HepG2 (cell line): ENCODE measurements at regions not wholly inside any gene's neighbourhood (a gene's known extent, or its start where the extent isn't known, plus 50 kb on each side); places are given as distances from the start of the nearest gene placed in this dataset.

Source experiments
- JUND ChIP-seq: sonication (generic); formaldehyde crosslinking; IDR thresholded peaks from 2 replicates; pipeline ENCODE4 v1.8.0; 2022; ENCODE audit warnings: mild to moderate bottlenecking, missing genetic modification reagents
- SRSF4 ChIP-seq: fragments of 200-400 bp; formaldehyde crosslinking; IDR thresholded peaks from one replicate; pipeline ENCODE4 v1.6.1; 2018; ENCODE audit warnings: mild to moderate bottlenecking, low read depth, low read length, moderate library complexity; ENCODE audit not compliant: poor library complexity, severe bottlenecking
- TAF1 ChIP-seq: sonication (generic); formaldehyde crosslinking; IDR thresholded peaks from 2 replicates; pipeline ENCODE4 v1.4.0; 2020; ENCODE audit warnings: missing genetic modification reagents
- ZNF441 ChIP-seq: sonication (generic); formaldehyde crosslinking; IDR thresholded peaks from 2 replicates; pipeline ENCODE4 v1.7.0; 2021; ENCODE audit warnings: missing genetic modification reagents, borderline replicate concordance
- ZNF496 ChIP-seq: sonication (generic); formaldehyde crosslinking; IDR thresholded peaks from 2 replicates; pipeline ENCODE4 v1.8.1; 2023; ENCODE audit warnings: mild to moderate bottlenecking, moderate library complexity, missing genetic modification reagents; ENCODE audit not compliant: insufficient replicate concordance

- TF ChIP-seq ZNF441 (no peak), ZNF496 (CRISPR knock-in tag) (no peak), JUND (CRISPR knock-in tag) (no peak), SRSF4 (no peak), TAF1 (CRISPR knock-in tag) (no peak)
Measured at GRCh38 chr5:178793696-178794095, 63.2 kb upstream of the ZNF354A start.
